ENCODE measurements at regions not wholly inside any gene's neighbourhood (a gene's known extent, or its start where the extent isn't known, plus 50 kb on each side); places are given as distances from the start of the nearest gene placed in this dataset.

- Histone ChIP-seq H3K9ac (ENCODE audit: control insufficient read depth, extremely low read depth, insufficient read depth, low read length) (no peak overlapping the region), H3K27me3 (ENCODE audit: control insufficient read depth, extremely low read depth, insufficient read depth, low read length) (no peaks in the 10 kb centered on the region), H3K9me3 (ENCODE audit: control insufficient read depth, low read depth, low read length) (no peaks in the 10 kb centered on the region), H3K9me1 (ENCODE audit: control insufficient read depth, extremely low read depth, insufficient read depth, low read length) (no peaks in the 10 kb centered on the region), H3K36me3 (ENCODE audit: control insufficient read depth in 2 of 2, extremely low read depth in 1 of 2, insufficient read depth in 2 of 2, low read length in 2 of 2) (no peaks in the 10 kb centered on the region), H4K20me1 (ENCODE audit: control insufficient read depth, extremely low read depth, insufficient read depth, low read length) (no peaks in the 10 kb centered on the region), H3K4me3 (ENCODE audit: control insufficient read depth in 2 of 3, extremely low read depth in 1 of 3, insufficient read depth in 2 of 3, low read depth in 1 of 3, low read length in 3 of 3) (no peak overlapping the region), H3K27ac (ENCODE audit: control insufficient read depth, insufficient read depth, low read length) (no peak overlapping the region), H2AFZ (ENCODE audit: control insufficient read depth, low read length) (no peak overlapping the region), H3K4me1 (ENCODE audit: control insufficient read depth, extremely low read depth, insufficient read depth, low read length) (no peaks in the 10 kb centered on the region), H3K4me2 (ENCODE audit: control insufficient read depth, extremely low read depth, insufficient read depth, low read depth, low read length) (no peak overlapping the region), H3K79me2 (ENCODE audit: control insufficient read depth, insufficient read depth, low read length) (no peaks in the 10 kb centered on the region)
- DNase-seq (ENCODE audit: low read depth, low spot score) (no peak), FAIRE-seq (no peak)
- TF ChIP-seq EZH2 (IDR thresholded peaks at IDR 0.05; ENCODE audit: low read length) = no peak
- dilution Hi-C loops (cut with MboI; ENCODE audit: extremely low pct_ligation_motif_present, low sequenced_read_pairs) = no loop called here
Measured at GRCh38 chr10:91144961-91145360, 75.5 kb upstream of the PCGF5 start.

GRCh38 chr10:91146146-91146545 is 74.3 kb upstream of the PCGF5 start:
- FAIRE-seq = no peak
- Histone ChIP-seq H3K9ac (ENCODE audit: control insufficient read depth, extremely low read depth, insufficient read depth, low read length) (no peak overlapping the region), H3K4me3 (ENCODE audit: control insufficient read depth in 2 of 3, extremely low read depth in 1 of 3, insufficient read depth in 2 of 3, low read depth in 1 of 3, low read length in 3 of 3) (no peak overlapping the region), H2AFZ (ENCODE audit: control insufficient read depth, low read length) (no peak overlapping the region), H3K79me2 (ENCODE audit: control insufficient read depth, insufficient read depth, low read length) (no peaks in the 10 kb centered on the region), H3K27me3 (ENCODE audit: control insufficient read depth, extremely low read depth, insufficient read depth, low read length) (peaks cover 2% of the 10 kb centered on the region), H3K4me1 (ENCODE audit: control insufficient read depth, extremely low read depth, insufficient read depth, low read length) (no peaks in the 10 kb centered on the region), H3K9me1 (ENCODE audit: control insufficient read depth, extremely low read depth, insufficient read depth, low read length) (no peaks in the 10 kb centered on the region), H3K9me3 (ENCODE audit: control insufficient read depth, low read depth, low read length) (no peaks in the 10 kb centered on the region), H3K27ac (ENCODE audit: control insufficient read depth, insufficient read depth, low read length) (no peak overlapping the region), H4K20me1 (ENCODE audit: control insufficient read depth, extremely low read depth, insufficient read depth, low read length) (no peaks in the 10 kb centered on the region), H3K4me2 (ENCODE audit: control insufficient read depth, extremely low read depth, insufficient read depth, low read depth, low read length) (no peak overlapping the region), H3K36me3 (ENCODE audit: control insufficient read depth in 2 of 2, extremely low read depth in 1 of 2, insufficient read depth in 2 of 2, low read length in 2 of 2) (no peaks in the 10 kb centered on the region)
- TF ChIP-seq CTCF (optimal IDR thresholded peaks at IDR 0.05 in 1 of 3, IDR thresholded peaks at IDR 0.05 in 1 of 3, conservative IDR thresholded peaks at IDR 0.05 in 1 of 3; ENCODE audit: extremely low read depth in 1 of 3, insufficient read depth in 2 of 3, low read length in 3 of 3) (no peak), EZH2 (IDR thresholded peaks at IDR 0.05; ENCODE audit: low read length) (no peak)
- DNase-seq (ENCODE audit: low read depth, low spot score) = no peak
- dilution Hi-C loops (cut with MboI; ENCODE audit: extremely low pct_ligation_motif_present, low sequenced_read_pairs) = no loop called here

GRCh38 chr10:91149550-91149949 is 70.9 kb upstream of the PCGF5 start:
- Histone ChIP-seq H3K79me2 (ENCODE audit: control insufficient read depth, insufficient read depth, low read length) (no peaks in the 10 kb centered on the region), H3K4me1 (ENCODE audit: control insufficient read depth, extremely low read depth, insufficient read depth, low read length) (no peaks in the 10 kb centered on the region), H3K27me3 (ENCODE audit: control insufficient read depth, extremely low read depth, insufficient read depth, low read length) (peaks cover 2% of the 10 kb centered on the region), H3K27ac (ENCODE audit: control insufficient read depth, insufficient read depth, low read length) (no peak overlapping the region), H3K9me3 (ENCODE audit: control insufficient read depth, low read depth, low read length) (no peaks in the 10 kb centered on the region), H3K36me3 (ENCODE audit: control insufficient read depth in 2 of 2, extremely low read depth in 1 of 2, insufficient read depth in 2 of 2, low read length in 2 of 2) (no peaks in the 10 kb centered on the region), H3K9ac (ENCODE audit: control insufficient read depth, extremely low read depth, insufficient read depth, low read length) (no peak overlapping the region), H3K9me1 (ENCODE audit: control insufficient read depth, extremely low read depth, insufficient read depth, low read length) (no peaks in the 10 kb centered on the region), H4K20me1 (ENCODE audit: control insufficient read depth, extremely low read depth, insufficient read depth, low read length) (no peaks in the 10 kb centered on the region), H2AFZ (ENCODE audit: control insufficient read depth, low read length) (no peak overlapping the region), H3K4me2 (ENCODE audit: control insufficient read depth, extremely low read depth, insufficient read depth, low read depth, low read length) (no peak overlapping the region), H3K4me3 (ENCODE audit: control insufficient read depth in 2 of 3, extremely low read depth in 1 of 3, insufficient read depth in 2 of 3, low read depth in 1 of 3, low read length in 3 of 3) (no peak overlapping the region)
- dilution Hi-C loops (cut with MboI; ENCODE audit: extremely low pct_ligation_motif_present, low sequenced_read_pairs) = no loop called here
- FAIRE-seq (no peak), DNase-seq (ENCODE audit: low read depth, low spot score) (no peak)
- TF ChIP-seq EZH2 (IDR thresholded peaks at IDR 0.05; ENCODE audit: low read length) (no peak), CTCF (optimal IDR thresholded peaks at IDR 0.05 in 1 of 3, IDR thresholded peaks at IDR 0.05 in 1 of 3, conservative IDR thresholded peaks at IDR 0.05 in 1 of 3; ENCODE audit: extremely low read depth in 1 of 3, insufficient read depth in 2 of 3, low read length in 3 of 3) (no peak)

Measured in keratinocyte (primary cell).